Subcutaneous abdominal adipose tissue (tissue), 5 donors: ENCODE measurements at regions not wholly inside any gene's neighbourhood (a gene's known extent, or its start where the extent isn't known, plus 50 kb on each side); places are given as distances from the start of the nearest gene placed in this dataset.

Experiments used
- H3K27ac ChIP-seq: one replicate; pipeline ENCODE4 v1.7.0; 2013; ENCODE audit warnings: low read depth, mild to moderate bottlenecking, inconsistent platforms, low read length, moderate library complexity
- H3K27me3 ChIP-seq, 5 donors: one replicate each; pipeline ENCODE4 v1.7.0; 2013; ENCODE audit warnings: low read length in 5 of 5, inconsistent platforms in 1 of 5; ENCODE audit not compliant: control insufficient read depth in 5 of 5, insufficient read depth in 4 of 5
- H3K36me3 ChIP-seq, 5 donors: one replicate each; pipeline ENCODE4 v1.7.0; 2013; ENCODE audit warnings: low read length in 5 of 5; ENCODE audit not compliant: control insufficient read depth in 5 of 5, insufficient read depth in 5 of 5
- H3K4me1 ChIP-seq, 5 donors: one replicate each; pipeline ENCODE4 v1.7.0; 2013; ENCODE audit warnings: low read length in 5 of 5, mild to moderate bottlenecking in 3 of 5, moderate library complexity in 1 of 5; ENCODE audit not compliant: control insufficient read depth in 5 of 5, insufficient read depth in 5 of 5
- H3K4me3 ChIP-seq, 5 donors: one replicate each; pipeline ENCODE4 v1.7.0; 2013; ENCODE audit warnings: low read length in 5 of 5, low read depth in 1 of 5
- H3K9ac ChIP-seq, 5 donors: one replicate each; pipeline ENCODE4 v1.7.0; 2013; ENCODE audit warnings: low read length in 5 of 5, mild to moderate bottlenecking in 4 of 5, moderate library complexity in 3 of 5
- H3K9me3 ChIP-seq, 5 donors: one replicate each; pipeline ENCODE4 v1.7.0; 2013; ENCODE audit warnings: low read length in 5 of 5; ENCODE audit not compliant: control insufficient read depth in 5 of 5
- donor health status: healthy.
- donor health status: healthy.
- donor health status: healthy.
- donor health status: healthy.
- donor health status: healthy.

DNA sequence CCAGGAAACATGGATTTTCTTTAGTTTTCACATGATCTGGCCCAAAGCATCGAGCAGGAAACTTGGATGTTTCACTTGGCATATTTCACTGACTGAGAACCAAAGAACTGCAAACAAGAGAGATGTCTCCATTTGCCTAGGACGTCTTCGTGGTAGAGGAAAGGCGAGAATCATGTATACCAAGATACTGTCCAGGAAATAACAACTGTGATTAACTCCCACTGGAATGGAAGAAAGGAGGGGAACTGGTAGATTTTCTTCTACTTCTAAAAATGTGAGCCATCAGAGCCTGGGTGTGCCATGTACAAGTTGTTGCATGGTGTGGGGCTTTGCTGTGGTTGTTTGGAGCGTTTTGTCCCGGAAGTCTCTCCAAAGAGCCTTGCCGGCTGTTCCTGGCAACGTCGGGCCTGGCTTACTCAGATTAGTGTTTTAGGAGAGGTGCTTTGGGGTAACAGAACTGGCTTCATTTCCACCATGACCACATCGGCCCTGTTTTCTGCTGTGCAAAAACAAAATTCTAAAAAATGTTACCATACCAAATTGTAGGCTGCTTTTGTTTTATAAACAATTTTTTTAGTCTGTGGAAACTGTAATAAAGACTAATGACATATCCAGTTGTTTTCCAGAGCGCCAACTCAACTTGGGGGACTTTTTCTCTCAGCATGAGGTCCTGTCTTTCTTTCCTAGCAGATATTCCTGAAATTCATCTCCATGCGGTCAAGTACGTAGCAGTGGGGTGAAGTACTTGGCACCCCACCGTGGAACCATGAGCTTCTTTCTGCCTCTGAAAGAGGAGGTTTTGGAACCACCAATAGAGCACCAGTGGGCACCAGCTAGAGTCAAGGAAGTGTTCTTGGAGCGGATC is 118.3 kb downstream of the TM2D1 start:
- H3K4me1 ChIP-seq: peaks cover 3 to 14% (median 10%) of the 10 kb centered on the region in 5 donors
- H3K9me3 ChIP-seq: no peaks in the 10 kb centered on the region
- H3K36me3 ChIP-seq: no peaks in the 10 kb centered on the region
- H3K9ac ChIP-seq: no peak overlapping the region
- peak overlapping the region; percentile 51 for H3K27ac ChIP-seq
- H3K27me3 ChIP-seq: no peaks in the 10 kb centered on the region
- peak overlapping the region in 2 of 5 donors; percentile 33 to 44 for H3K4me3 ChIP-seq

DNA sequence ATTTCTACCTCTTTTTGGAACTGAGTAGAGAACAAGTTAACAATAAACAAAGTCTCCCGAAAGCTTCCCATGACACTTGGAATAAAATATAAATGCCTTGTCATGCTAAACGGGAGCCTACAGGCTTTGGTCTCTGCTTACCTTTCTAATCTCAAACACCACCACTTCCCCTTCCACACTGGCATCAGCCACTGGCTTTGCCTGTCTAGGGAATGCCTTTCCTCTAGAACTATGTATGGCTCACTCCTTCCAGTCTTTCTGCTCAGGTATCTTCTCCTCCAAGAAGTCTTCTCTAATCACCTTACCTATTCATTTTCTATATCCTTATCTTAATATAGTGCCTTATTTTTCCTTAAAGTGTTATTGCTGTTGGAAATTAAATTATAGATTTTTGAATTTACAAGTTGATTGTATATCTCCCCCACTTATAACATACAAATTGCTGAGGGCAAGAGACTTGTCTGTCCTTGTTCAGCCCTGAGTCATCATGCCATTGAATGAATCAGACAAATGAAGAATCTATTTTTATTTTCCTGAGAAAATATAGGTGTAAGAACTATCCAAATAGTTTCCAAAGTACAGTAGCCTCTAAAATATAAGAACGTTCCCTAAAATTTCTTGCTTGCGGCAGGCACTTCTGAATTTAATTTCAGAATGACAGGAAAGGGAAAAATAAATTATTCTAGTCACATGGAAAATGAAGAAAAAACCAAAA is 119.2 kb downstream of the TM2D1 start:
- Histone ChIP-seq H3K9ac (no peak overlapping the region), H3K36me3 (no peaks in the 10 kb centered on the region), H3K27ac (peak overlapping the region; percentile 51), H3K4me3 (no peak overlapping the region), H3K27me3 (no peaks in the 10 kb centered on the region), H3K9me3 (no peaks in the 10 kb centered on the region), H3K4me1 (peaks cover 3 to 14% (median 10%) of the 10 kb centered on the region in 5 donors)

DNA sequence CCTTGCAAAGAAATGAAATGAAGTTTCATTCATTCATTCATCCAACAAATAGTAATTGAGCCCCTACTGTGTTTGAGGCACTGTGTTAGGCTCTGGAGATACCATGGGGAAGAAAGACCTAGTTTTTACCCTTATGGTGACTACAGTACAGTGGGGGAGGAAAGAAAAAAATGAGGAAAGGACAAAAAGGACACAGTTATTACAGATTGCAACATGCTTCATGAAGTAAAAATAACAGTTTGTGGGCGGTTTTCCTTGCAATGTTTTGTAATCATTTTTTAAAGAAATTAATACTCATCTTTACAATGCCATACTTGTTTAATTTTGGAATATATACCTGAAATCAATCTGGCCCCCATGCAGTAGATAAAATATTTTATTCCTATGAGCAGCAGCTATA is 120.3 kb downstream of the TM2D1 start:
- no peaks in the 10 kb centered on the region for H3K9me3 ChIP-seq
- no peaks in the 10 kb centered on the region for H3K27me3 ChIP-seq
- no peaks in the 10 kb centered on the region for H3K36me3 ChIP-seq
- no peak overlapping the region for H3K27ac ChIP-seq
- H3K4me1 ChIP-seq: peaks cover 3 to 14% (median 10%) of the 10 kb centered on the region in 5 donors
- H3K9ac ChIP-seq: no peak overlapping the region
- no peak overlapping the region for H3K4me3 ChIP-seq

DNA sequence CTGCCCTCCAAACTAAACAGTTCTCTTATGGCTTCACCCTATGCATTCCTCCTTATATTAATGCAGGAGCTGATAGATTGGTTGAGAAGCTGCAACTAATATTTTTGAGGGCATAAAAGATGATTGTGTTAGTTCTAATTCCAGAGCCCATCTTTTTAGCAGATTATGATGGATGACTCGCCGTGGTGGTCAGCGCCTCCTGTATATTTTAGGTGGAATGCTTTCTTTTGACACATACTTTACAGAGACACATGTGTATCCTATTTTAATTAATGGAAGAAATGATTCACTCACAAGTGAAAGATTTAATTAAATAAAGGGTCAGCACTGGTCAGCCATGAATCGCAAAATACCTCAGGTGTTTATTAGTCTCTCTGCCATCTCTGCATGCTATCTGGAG is 120.7 kb downstream of the TM2D1 start:
- Histone ChIP-seq H3K27ac (no peak overlapping the region), H3K27me3 (no peaks in the 10 kb centered on the region), H3K4me1 (peaks cover 3 to 14% (median 10%) of the 10 kb centered on the region in 5 donors), H3K36me3 (no peaks in the 10 kb centered on the region), H3K9me3 (no peaks in the 10 kb centered on the region), H3K9ac (no peak overlapping the region), H3K4me3 (no peak overlapping the region)

DNA sequence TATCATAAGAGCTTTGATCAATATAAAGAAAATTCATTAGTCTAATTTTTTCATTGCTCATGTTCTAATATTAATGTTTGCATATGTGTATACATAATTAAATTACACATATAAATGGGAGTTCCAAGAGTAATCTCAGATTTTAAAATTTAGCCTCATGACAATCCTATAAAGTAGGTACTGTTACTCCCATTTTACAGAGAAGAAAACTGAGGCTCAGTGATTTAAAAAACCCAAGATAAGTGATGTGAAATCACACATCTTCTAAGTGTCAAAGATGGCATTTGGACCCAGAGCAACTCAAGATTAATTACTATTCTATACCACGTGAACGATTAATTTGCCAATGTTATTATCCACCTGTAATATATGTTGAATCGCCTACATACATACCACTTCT is 122.3 kb downstream of the TM2D1 start:
- H3K9ac ChIP-seq: no peak overlapping the region
- H3K27ac ChIP-seq: no peak overlapping the region
- H3K4me3 ChIP-seq: no peak overlapping the region
- peaks cover 3 to 14% (median 10%) of the 10 kb centered on the region in 5 donors for H3K4me1 ChIP-seq
- no peaks in the 10 kb centered on the region for H3K27me3 ChIP-seq
- H3K36me3 ChIP-seq: no peaks in the 10 kb centered on the region
- no peaks in the 10 kb centered on the region for H3K9me3 ChIP-seq

DNA sequence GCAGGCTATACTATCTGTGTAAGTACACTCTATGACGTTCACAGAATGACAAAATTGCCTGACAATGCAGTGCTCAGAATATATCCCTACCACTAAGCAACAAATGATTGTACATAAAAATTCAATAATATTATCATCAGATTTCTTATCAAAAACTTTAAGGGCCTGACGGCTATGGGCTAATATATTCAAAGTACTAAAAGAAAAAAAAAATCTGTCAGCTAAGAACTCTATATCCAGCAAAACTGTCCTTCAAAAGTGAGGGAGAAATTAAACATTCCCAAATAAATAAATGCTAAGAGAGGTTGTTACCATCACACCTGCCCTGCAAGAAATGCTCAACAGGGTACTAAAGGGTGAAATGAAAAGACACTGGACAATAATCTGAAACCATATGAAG is 127.3 kb downstream of the TM2D1 start:
- Histone ChIP-seq H3K36me3 (no peaks in the 10 kb centered on the region), H3K9me3 (no peaks in the 10 kb centered on the region), H3K4me1 (no peaks in the 10 kb centered on the region), H3K27ac (no peak overlapping the region), H3K27me3 (no peaks in the 10 kb centered on the region), H3K4me3 (no peak overlapping the region), H3K9ac (no peak overlapping the region)

DNA sequence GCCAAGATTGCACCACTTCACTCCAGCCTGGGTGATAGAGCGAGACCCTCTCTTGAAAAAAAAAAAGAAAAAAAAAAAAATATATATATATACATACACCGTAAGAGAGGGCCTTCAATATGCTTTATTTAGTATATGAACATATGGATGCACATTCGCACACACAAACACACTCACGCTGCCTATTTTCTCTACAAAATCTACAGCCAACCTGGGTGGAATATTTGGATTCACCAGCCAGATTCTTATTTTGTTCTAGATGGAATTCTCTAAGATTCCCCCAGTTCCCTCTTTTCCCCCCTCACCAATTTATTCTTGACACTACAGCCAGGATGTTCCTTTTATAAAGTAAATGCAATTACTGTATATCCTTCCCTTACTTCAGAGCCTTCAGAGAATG is 131.6 kb downstream of the TM2D1 start:
- H3K27me3 ChIP-seq: no peaks in the 10 kb centered on the region
- no peak overlapping the region for H3K4me3 ChIP-seq
- H3K27ac ChIP-seq: no peak overlapping the region
- peaks cover 0 to 5% (median 0%) of the 10 kb centered on the region in 5 donors for H3K4me1 ChIP-seq
- no peaks in the 10 kb centered on the region for H3K9me3 ChIP-seq
- H3K36me3 ChIP-seq: no peaks in the 10 kb centered on the region
- no peak overlapping the region for H3K9ac ChIP-seq

DNA sequence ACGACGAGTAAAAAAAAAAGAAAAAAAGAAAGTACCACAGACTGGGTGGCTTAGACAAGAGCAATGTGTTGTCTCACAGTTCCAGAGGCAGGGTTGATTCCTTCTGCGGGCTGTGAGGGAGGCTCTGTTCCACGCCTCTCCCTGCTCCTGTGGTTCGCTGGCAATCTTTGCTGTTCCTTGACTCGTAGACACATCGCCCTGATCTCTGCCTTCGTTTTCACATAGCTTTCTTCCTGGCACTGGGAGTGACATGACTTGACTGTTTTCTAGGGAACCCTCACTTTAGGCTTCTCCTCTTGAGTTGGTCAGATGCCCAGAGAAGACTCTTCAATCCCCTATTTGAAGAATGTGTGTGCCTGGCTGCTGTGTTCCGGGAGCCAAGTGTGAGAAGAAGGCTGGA is 133.6 kb downstream of the TM2D1 start:
- Histone ChIP-seq H3K36me3 (no peaks in the 10 kb centered on the region), H3K27ac (no peak overlapping the region), H3K4me1 (peaks cover 0 to 5% (median 0%) of the 10 kb centered on the region in 5 donors), H3K27me3 (no peaks in the 10 kb centered on the region), H3K9ac (peak overlapping the region in 1 of 5 donors; percentile 47), H3K9me3 (no peaks in the 10 kb centered on the region), H3K4me3 (peak overlapping the region in 2 of 5 donors; percentile 14 to 53)

DNA sequence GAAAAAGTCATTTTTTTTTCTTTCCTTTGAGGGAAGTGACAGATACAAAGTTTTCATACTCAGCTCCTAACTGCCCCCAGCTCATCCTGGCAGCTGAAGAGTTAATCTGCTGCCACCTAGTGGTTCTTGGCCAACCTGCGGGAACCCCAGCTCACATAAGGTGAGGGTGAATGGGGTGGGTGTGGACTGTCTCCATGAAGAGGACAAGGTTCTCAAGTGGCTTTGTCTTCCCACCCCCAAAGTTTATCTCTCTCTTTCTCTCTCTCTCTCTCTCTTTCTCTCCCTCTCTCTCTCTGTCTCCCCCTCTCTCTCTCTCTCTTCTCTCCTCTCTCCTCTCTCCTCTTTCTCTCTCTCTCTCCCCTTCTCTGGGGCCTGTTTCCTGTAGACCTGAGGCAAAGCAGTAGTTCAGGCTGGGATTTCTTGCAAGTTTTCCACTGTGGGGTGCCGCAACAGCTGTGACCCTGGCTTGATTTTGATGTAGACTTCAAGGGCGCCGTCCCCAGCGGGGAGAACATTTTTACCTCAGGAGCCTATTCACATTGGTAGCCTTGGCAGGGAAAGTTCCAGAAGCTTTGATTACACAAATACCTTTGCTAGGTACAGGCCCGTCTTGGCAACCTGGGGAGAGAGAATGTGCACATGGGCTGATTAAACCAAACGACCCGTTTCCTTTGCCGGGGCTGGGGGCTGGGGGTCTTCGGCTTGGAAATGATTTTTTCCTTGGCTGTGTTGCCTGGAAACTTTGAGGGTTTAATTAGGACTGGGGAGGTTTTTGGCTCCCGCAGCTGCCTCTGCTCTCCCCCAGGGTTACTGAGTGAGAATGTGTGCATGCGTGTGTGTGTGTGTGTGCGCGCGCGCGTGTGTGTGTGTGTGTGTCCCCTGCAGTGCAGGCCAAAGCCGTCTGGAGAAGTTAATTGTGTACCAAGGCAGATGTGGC is 135.9 kb downstream of the TM2D1 start:
- no peak overlapping the region for H3K27ac ChIP-seq
- H3K4me1 ChIP-seq: peaks cover 0 to 5% (median 0%) of the 10 kb centered on the region in 5 donors
- no peaks in the 10 kb centered on the region for H3K36me3 ChIP-seq
- no peak overlapping the region for H3K4me3 ChIP-seq
- H3K9me3 ChIP-seq: no peaks in the 10 kb centered on the region
- peaks cover 0 to 4% (median 0%) of the 10 kb centered on the region in 5 donors for H3K27me3 ChIP-seq
- peak overlapping the region in 1 of 5 donors; percentile 36 for H3K9ac ChIP-seq
